Small intestine (tissue), 7 donors: ENCODE measurements at regions not wholly inside any gene's neighbourhood (a gene's known extent, or its start where the extent isn't known, plus 50 kb on each side); places are given as distances from the start of the nearest gene placed in this dataset.

Source experiments
- DNase-seq, 2 donors: peaks; one replicate each; pipeline versions ENCODE4 v3.0.0 to v3.0.0-alpha.2; 2013
- FAIRE-seq: peaks from 2 replicates; lab custom pipeline; 2012; peaks lifted over from hg19 to GRCh38; lab: Jason Lieb, UNC
- H3K27ac ChIP-seq, 3 donors: one replicate each; pipeline ENCODE4 v1.5.1; 2013; ENCODE audit warnings: low read length in 2 of 3, mild to moderate bottlenecking in 2 of 3, control low read depth in 1 of 3, inconsistent platforms in 1 of 3, low read depth in 1 of 3, moderate library complexity in 1 of 3
- H3K27me3 ChIP-seq, 3 donors: one replicate each; pipeline ENCODE4 v1.6.1; 2013; ENCODE audit warnings: low read length in 3 of 3, inconsistent platforms in 1 of 3; ENCODE audit not compliant: control insufficient read depth in 3 of 3, insufficient read depth in 3 of 3
- H3K36me3 ChIP-seq, 3 donors: one replicate each; pipeline ENCODE4 v1.6.1; 2013; ENCODE audit warnings: low read length in 3 of 3, inconsistent platforms in 1 of 3, low read depth in 1 of 3, mild to moderate bottlenecking in 1 of 3, moderate library complexity in 1 of 3; ENCODE audit not compliant: control insufficient read depth in 3 of 3, insufficient read depth in 2 of 3
- H3K4me1 ChIP-seq, 3 donors: one replicate each; pipeline ENCODE4 v1.6.1; 2013; ENCODE audit warnings: low read length in 2 of 3, inconsistent platforms in 1 of 3, low read depth in 1 of 3, mild to moderate bottlenecking in 1 of 3, moderate library complexity in 1 of 3; ENCODE audit not compliant: control insufficient read depth in 3 of 3, insufficient read depth in 2 of 3
- H3K4me3 ChIP-seq, 3 donors: one replicate each; pipeline ENCODE4 v1.5.1; 2013; ENCODE audit warnings: low read length in 3 of 3, control low read depth in 1 of 3, inconsistent platforms in 1 of 3, low read depth in 1 of 3, mild to moderate bottlenecking in 1 of 3, moderate library complexity in 1 of 3
- H3K9me3 ChIP-seq, 2 donors: one replicate each; pipeline ENCODE4 v1.6.1; 2013; ENCODE audit warnings: low read depth in 1 of 2, low read length in 1 of 2; ENCODE audit not compliant: control insufficient read depth in 2 of 2, insufficient read depth in 1 of 2
- WGBS, 3 donors: extraction: QIAGEN DNeasy Blood & Tissue Kit; methylation state at CpG; one replicate each; pipeline ENCODE4 v1.1.7; 2013; 5-methylcytosine and 5-hydroxymethylcytosine counted together
- donor health status: healthy with polysubstance abuse.
- donor health status: control.
- donor health status: control.
- donor health status: Bipolar disorder and iron deficiency.
- donor health status: healthy.

DNA sequence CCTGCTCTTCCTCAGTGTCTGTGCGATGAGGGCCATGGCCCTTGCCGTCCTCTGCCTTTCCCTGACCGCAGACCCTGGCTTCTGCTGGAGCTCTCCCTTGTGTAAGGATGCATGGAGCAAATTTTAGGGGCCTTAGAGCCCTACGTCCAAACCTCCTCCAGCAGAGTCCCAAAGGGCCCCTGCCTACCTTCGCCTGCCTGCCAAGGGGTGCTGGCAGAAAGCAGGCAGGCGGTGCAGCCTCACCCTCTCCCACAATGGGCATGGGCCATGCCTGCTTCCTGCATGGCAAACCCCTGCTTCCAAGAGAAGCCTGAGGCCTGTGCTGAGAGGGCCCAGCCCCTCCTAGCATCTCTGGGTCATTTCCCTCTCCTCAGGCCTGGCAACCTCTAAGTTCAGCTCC lies 71.3 kb upstream of the FGF3 start:
- DNase-seq (no peak), FAIRE-seq (no peak)
- H3K36me3 ChIP-seq = no peaks in the 10 kb centered on the region
- H3K4me3 ChIP-seq = no peak overlapping the region
- no peaks in the 10 kb centered on the region for H3K9me3 ChIP-seq
- peaks cover 0 to 32% (median 6%) of the 10 kb centered on the region in 3 donors for H3K4me1 ChIP-seq
- peaks cover 0 to 8% (median 2%) of the 10 kb centered on the region in 3 donors for H3K27me3 ChIP-seq
- H3K27ac ChIP-seq = no peak overlapping the region
- 78 to 90% (median 88%) methylated on average over 6 of the region's 6 CpGs for WGBS, 3 donors

DNA sequence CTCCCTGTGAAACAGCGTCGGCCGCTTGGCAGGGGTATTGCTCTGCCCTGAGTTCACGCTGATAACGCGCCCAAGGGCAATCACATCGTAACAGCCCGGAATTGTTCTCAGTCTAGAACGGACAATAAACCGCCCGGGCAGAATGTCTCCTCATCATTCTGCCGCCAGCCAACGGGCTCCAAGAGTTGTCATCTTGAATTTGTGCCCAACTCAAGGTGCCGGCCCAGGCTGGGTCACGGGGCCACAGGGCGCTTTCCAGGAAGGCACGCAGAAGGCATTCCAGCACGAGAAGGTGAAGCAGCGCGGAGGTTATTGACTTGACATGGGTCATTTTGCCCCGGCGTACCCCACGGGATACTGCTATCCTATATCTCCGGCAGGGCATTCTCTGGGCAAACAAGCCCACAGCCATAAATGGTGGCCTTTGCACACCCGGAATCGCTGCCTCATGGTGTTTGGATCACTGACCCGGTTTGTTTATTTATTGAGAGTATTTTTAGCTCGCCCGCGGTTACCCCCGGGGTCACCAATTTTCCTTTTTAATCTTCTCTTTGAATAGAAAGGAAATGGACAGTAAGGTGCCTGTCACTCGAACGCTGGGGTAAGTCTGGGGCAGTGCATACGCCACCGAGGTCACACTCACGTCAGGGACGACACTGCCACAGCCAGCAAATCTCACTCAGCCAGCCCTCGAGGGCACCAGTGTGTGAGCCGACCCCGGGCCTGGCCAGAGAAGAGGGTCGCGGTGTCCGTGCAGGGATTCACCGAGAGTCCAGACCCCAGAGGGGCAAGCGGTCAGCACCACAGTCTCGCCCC lies 72.4 kb upstream of the FGF3 start:
- no peak for FAIRE-seq
- peak overlapping the region in 2 of 3 donors; percentile 43 to 46 for H3K27ac ChIP-seq
- WGBS, 3 donors = 19 to 43% (median 35%) methylated on average over 46 of the region's 46 CpGs

DNA sequence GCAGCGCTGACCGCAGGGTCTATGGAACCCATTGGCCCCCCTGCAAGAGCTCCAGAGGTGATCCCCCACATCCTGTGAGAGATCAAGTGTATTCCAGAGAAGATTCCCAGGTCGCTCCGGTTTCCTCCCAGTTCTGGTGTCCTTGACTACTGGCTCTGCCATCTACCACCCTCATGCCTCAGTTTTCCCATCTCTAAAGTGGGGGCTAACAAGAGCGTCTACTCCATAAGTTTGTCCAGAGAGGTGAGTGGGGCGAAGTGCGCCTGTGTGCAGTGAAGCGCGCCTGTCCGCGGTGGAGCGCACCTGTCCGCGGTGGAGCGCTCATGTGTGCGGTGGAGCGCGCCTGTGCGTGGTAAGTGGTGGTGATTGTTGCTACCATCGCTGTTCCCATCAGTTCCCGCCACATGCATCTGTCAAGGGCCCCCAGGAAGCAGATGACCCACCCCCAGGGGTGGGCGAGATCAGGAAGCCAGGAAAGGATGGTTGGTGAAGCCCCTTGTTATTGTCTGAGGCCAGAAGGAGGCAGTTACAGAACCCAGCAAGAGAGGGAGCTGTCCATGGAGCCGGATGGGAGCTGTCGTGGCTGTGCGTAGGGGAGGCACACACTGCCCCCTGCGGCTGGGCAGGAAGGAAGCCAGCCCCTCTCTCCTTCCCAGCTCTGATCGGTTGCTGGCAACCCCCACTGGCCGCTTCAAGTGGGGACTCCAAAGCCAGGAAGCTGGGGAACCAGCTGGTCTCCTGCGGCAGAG lies 73.2 kb upstream of the FGF3 start:
- no peak for DNase-seq
- peak overlapping the region in 2 of 3 donors; percentile 43 to 46 for H3K27ac ChIP-seq
- H3K36me3 ChIP-seq = no peaks in the 10 kb centered on the region
- FAIRE-seq = no peak
- peaks cover 0 to 32% (median 6%) of the 10 kb centered on the region in 3 donors for H3K4me1 ChIP-seq
- no peaks in the 10 kb centered on the region for H3K9me3 ChIP-seq
- H3K4me3 ChIP-seq = no peak overlapping the region
- WGBS, 3 donors = 76 to 78% (median 77%) methylated on average over 29 of the region's 29 CpGs
- H3K27me3 ChIP-seq = peaks cover 0 to 8% (median 2%) of the 10 kb centered on the region in 3 donors

More for the DNA sequence above, 72.4 kb upstream of the FGF3 start:
- peaks cover 0 to 32% (median 6%) of the 10 kb centered on the region in 3 donors for H3K4me1 ChIP-seq
- peaks cover 0 to 8% (median 2%) of the 10 kb centered on the region in 3 donors for H3K27me3 ChIP-seq
- no peaks in the 10 kb centered on the region for H3K36me3 ChIP-seq
- H3K4me3 ChIP-seq = no peak overlapping the region
- H3K9me3 ChIP-seq = no peaks in the 10 kb centered on the region
- DNase-seq = peak; percentile 80 to 84

DNA sequence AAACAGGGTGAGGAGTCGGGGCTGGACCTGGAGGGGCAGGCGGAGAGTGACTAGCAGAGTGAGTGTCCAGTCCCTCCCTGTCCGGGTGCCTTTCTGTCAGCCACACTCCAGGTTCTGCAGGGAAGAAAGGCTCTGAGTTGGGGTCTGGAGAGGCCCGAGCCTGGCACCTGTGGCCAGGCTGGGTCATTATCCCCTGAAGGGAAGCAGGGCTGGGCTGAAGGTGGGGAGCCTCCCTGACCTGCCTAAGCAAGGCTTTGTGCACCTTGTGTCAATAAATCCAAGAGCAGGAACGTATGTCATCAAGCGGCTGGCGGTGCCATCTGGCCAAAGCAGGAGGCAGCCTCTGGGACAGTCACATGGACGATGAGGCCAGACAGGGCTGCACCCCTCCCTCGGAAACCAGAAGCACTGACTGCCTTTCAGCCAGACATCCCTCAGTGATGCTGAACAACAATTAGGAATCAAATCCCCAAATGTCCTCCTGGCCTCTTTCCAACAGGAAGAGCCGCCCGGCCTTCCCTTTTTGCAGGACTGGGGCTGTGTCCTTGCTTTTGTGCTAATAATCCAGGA lies 73.9 kb upstream of the FGF3 start:
- Histone ChIP-seq H3K9me3 (peaks cover 0 to 2% of the 10 kb centered on the region in 2 donors), H3K27ac (no peak overlapping the region), H3K27me3 (peaks cover 0 to 8% (median 2%) of the 10 kb centered on the region in 3 donors), H3K4me1 (peaks cover 0 to 32% (median 6%) of the 10 kb centered on the region in 3 donors), H3K4me3 (no peak overlapping the region), H3K36me3 (no peaks in the 10 kb centered on the region)
- FAIRE-seq (no peak), DNase-seq (peak; percentile 54 to 58)
- 21 to 44% (median 25%) methylated on average over 11 of the region's 11 CpGs for WGBS, 3 donors

DNA sequence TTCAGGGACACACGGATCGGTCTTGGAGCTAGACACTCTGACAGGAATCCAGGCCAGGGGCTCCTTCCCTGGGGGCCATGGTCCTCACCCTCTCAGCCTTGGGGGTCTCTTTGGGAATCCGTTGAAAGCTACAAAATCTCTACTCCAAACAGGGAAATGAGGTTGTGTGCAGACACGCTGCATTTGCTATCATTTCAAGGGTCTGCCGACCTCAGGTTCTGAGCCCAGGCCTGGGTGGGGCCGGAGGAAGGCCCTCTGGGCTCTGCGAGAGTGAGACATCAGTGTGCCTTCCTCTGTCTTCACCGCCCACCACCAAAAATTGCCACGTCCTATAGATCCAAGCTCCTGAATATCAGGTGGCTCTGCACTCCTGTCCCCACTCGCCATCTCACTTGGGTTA lies 74.4 kb upstream of the FGF3 start:
- peaks cover 0 to 8% (median 2%) of the 10 kb centered on the region in 3 donors for H3K27me3 ChIP-seq
- H3K27ac ChIP-seq = no peak overlapping the region
- 69 to 74% (median 72%) methylated on average over 10 of the region's 10 CpGs for WGBS, 3 donors
- no peaks in the 10 kb centered on the region for H3K36me3 ChIP-seq
- H3K4me3 ChIP-seq = no peak overlapping the region
- H3K9me3 ChIP-seq = peaks cover 0 to 4% of the 10 kb centered on the region in 2 donors
- no peak for DNase-seq
- H3K4me1 ChIP-seq = peaks cover 0 to 32% (median 6%) of the 10 kb centered on the region in 3 donors
- no peak for FAIRE-seq

DNA sequence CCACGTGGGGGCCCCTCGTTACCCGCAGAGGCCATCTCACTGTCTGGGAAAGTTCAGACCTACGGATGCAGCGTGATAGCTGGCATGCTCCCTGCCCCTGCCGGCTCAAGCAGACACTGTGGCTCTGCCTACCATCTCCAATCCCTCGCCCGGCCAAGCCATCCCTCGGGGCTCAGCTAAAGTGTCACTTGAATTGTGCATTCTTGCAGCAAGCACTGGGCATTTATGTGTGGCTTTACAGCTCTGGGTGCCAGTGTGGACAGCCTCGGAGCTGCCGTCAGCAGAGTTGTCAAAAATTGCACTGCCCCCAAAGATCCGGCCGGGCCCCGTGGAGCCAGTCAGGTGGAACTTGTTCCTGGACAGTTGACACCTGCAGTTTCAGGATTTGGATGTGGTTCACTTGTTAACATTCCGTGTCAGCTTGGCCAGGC lies 75.0 kb upstream of the FGF3 start:
- H3K9me3 ChIP-seq = peaks cover 0 to 4% of the 10 kb centered on the region in 2 donors
- 86 to 90% (median 89%) methylated on average over 15 of the region's 15 CpGs for WGBS, 3 donors
- H3K27me3 ChIP-seq = peaks cover 0 to 4% (median 2%) of the 10 kb centered on the region in 3 donors
- no peak for FAIRE-seq
- DNase-seq = no peak
- H3K27ac ChIP-seq = no peak overlapping the region
- no peak overlapping the region for H3K4me3 ChIP-seq
- H3K36me3 ChIP-seq = no peaks in the 10 kb centered on the region
- peaks cover 0 to 32% (median 6%) of the 10 kb centered on the region in 3 donors for H3K4me1 ChIP-seq

DNA sequence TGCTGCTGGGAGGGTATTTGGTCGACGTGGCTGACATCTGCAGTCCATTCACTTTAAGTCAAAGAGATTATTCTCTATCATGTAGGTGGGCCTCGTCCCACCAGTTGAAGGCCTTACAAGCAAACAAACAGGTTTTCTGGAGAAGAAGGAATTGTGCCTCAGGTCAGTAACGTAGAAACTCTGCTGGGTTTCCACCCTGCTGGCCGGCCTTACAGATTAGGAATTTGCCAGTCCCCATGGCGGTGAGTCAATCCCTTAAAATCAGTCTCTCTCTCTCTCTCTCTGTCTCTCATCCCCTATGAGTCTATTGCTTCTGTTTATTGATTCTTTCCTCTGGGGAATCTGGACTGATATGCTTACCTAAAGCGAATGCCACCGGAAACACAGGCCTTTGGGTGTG lies 75.4 kb upstream of the FGF3 start:
- no peaks in the 10 kb centered on the region for H3K36me3 ChIP-seq
- no peak overlapping the region for H3K27ac ChIP-seq
- no peak for DNase-seq
- peaks cover 0 to 3% (median 2%) of the 10 kb centered on the region in 3 donors for H3K27me3 ChIP-seq
- peaks cover 0 to 4% of the 10 kb centered on the region in 2 donors for H3K9me3 ChIP-seq
- H3K4me1 ChIP-seq = peaks cover 0 to 32% (median 6%) of the 10 kb centered on the region in 3 donors
- no peak overlapping the region for H3K4me3 ChIP-seq
- FAIRE-seq = no peak
- 85 to 90% (median 85%) methylated on average over 8 of the region's 8 CpGs for WGBS, 3 donors

DNA sequence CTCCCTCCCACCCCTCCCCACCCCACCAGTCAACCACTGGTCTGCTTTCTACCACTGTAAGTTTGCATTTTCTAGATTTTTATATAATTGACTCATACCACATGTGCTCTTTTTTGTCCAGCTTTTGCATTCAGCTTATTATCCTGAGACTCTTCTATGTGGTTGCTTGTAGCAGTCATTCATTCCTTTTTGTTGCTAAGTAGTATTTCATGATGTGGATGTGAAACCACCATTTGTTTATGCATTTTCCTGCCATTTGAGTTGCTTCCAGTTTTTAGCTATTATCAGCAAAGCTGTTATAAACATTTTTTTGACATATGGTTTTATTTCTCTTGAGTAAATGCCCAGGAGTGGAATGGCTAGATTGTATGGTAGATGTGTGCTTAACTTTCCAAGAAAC lies 77.0 kb upstream of the FGF3 start:
- DNase-seq = no peak
- no peak overlapping the region for H3K27ac ChIP-seq
- peaks cover 0 to 4% of the 10 kb centered on the region in 2 donors for H3K9me3 ChIP-seq
- H3K27me3 ChIP-seq = peaks cover 0 to 2% (median 0%) of the 10 kb centered on the region in 3 donors
- no peak overlapping the region for H3K4me3 ChIP-seq
- H3K4me1 ChIP-seq = peaks cover 0 to 29% (median 0%) of the 10 kb centered on the region in 3 donors
- no peaks in the 10 kb centered on the region for H3K36me3 ChIP-seq
- FAIRE-seq = no peak
